ENCODE measurements at regions not wholly inside any gene's neighbourhood (a gene's known extent, or its start where the extent isn't known, plus 50 kb on each side); places are given as distances from the start of the nearest gene placed in this dataset.

GRCh38 chr2:133919285-133919684, 334.6 kb upstream of the MGAT5 start:
- H3K4me1 ChIP-seq, result no peaks in the 10 kb centered on the region
- TF ChIP-seq POLR2A (IDR thresholded peaks at IDR 0.05) (no peak), EP300 (IDR thresholded peaks at IDR 0.05) (no peak), POLR2AphosphoS5 (IDR thresholded peaks at IDR 0.05) (no peak)
- TF ChIP-seq, protein P1, sequence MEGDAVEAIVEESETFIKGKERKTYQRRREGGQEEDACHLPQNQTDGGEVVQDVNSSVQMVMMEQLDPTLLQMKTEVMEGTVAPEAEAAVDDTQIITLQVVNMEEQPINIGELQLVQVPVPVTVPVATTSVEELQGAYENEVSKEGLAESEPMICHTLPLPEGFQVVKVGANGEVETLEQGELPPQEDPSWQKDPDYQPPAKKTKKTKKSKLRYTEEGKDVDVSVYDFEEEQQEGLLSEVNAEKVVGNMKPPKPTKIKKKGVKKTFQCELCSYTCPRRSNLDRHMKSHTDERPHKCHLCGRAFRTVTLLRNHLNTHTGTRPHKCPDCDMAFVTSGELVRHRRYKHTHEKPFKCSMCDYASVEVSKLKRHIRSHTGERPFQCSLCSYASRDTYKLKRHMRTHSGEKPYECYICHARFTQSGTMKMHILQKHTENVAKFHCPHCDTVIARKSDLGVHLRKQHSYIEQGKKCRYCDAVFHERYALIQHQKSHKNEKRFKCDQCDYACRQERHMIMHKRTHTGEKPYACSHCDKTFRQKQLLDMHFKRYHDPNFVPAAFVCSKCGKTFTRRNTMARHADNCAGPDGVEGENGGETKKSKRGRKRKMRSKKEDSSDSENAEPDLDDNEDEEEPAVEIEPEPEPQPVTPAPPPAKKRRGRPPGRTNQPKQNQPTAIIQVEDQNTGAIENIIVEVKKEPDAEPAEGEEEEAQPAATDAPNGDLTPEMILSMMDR (IDR thresholded peaks at IDR 0.05), result no peak

DNA sequence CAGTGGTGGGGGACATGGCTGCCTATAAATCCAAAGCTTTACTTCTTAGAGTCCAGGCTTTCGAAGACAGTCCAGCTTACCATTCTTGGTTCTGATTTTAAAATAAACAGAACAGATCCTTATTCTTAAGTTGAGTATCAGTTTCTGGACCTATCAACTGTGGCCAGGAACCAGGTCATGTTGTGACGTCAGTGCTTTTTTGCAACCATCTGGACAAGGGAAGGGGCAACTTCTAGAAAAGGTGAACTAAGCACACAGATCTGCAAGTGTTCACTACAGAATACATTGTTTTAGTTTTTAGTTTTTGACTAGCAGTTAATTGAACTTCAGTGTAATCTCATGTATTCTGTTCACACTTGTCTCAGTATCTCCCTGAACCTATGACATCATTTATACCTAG, 326.0 kb upstream of the MGAT5 start:
- intact Hi-C loops (cut with DNase I), result no loop called here
- no peaks in the 10 kb centered on the region for H3K9me3 ChIP-seq
- no peak overlapping the region for H3K27ac ChIP-seq
- WGBS, 2 donors, result 89 to 91% methylated on average over 2 of the region's 2 CpGs
- no peak overlapping the region for H3K4me3 ChIP-seq
- H3K36me3 ChIP-seq, result no peaks in the 10 kb centered on the region
- DNase-seq, result no peak
- no peaks in the 10 kb centered on the region for H3K27me3 ChIP-seq
- no peak for TF ChIP-seq EP300 (IDR thresholded peaks at IDR 0.05)
- TF ChIP-seq, protein P1 (IDR thresholded peaks at IDR 0.05), result no peak
- TF ChIP-seq POLR2AphosphoS5 (IDR thresholded peaks at IDR 0.05), result no peak
- no peak for TF ChIP-seq POLR2A (IDR thresholded peaks at IDR 0.05)
- no peaks in the 10 kb centered on the region for H3K4me1 ChIP-seq

More at GRCh38 chr2:133919285-133919684, 334.6 kb upstream of the MGAT5 start:
- H3K4me3 ChIP-seq, result no peak overlapping the region
- intact Hi-C loops (cut with DNase I), result no loop called here
- DNase-seq, result no peak
- H3K27me3 ChIP-seq, result no peaks in the 10 kb centered on the region
- 36 to 52% methylated on average over 3 of the region's 3 CpGs for WGBS, 2 donors
- no peak overlapping the region for H3K27ac ChIP-seq
- no peaks in the 10 kb centered on the region for H3K36me3 ChIP-seq
- H3K9me3 ChIP-seq, result no peaks in the 10 kb centered on the region

- WGBS, 2 donors, result 78 to 89% methylated on average over 8 of the region's 8 CpGs
- H3K9me3 ChIP-seq, result no peaks in the 10 kb centered on the region
- no peak overlapping the region for H3K27ac ChIP-seq
- no peaks in the 10 kb centered on the region for H3K27me3 ChIP-seq
- no peaks in the 10 kb centered on the region for H3K4me1 ChIP-seq
- no peak for DNase-seq
- intact Hi-C loops (cut with DNase I), result no loop called here
- TF ChIP-seq POLR2AphosphoS5 (IDR thresholded peaks at IDR 0.05) (no peak), POLR2A (IDR thresholded peaks at IDR 0.05) (no peak), EP300 (IDR thresholded peaks at IDR 0.05) (no peak)
- TF ChIP-seq, protein P1 (IDR thresholded peaks at IDR 0.05), result no peak
- H3K36me3 ChIP-seq, result no peaks in the 10 kb centered on the region
- H3K4me3 ChIP-seq, result no peak overlapping the region
Measured at GRCh38 chr2:133936096-133936495, 317.8 kb upstream of the MGAT5 start.

- Histone ChIP-seq H3K9me3 (no peaks in the 10 kb centered on the region), H3K4me3 (no peak overlapping the region), H3K4me1 (no peaks in the 10 kb centered on the region), H3K36me3 (no peaks in the 10 kb centered on the region), H3K27me3 (no peaks in the 10 kb centered on the region), H3K27ac (no peak overlapping the region)
- no peak for DNase-seq
- no peak for TF ChIP-seq POLR2A (IDR thresholded peaks at IDR 0.05)
- TF ChIP-seq, protein P1 (IDR thresholded peaks at IDR 0.05), result no peak
- TF ChIP-seq EP300 (IDR thresholded peaks at IDR 0.05), result no peak
- no peak for TF ChIP-seq POLR2AphosphoS5 (IDR thresholded peaks at IDR 0.05)
- intact Hi-C loops (cut with DNase I), result no loop called here
- 78 to 80% methylated on average over 4 of the region's 4 CpGs for WGBS, 2 donors
Measured at GRCh38 chr2:133936601-133937000, 317.3 kb upstream of the MGAT5 start.

DNA sequence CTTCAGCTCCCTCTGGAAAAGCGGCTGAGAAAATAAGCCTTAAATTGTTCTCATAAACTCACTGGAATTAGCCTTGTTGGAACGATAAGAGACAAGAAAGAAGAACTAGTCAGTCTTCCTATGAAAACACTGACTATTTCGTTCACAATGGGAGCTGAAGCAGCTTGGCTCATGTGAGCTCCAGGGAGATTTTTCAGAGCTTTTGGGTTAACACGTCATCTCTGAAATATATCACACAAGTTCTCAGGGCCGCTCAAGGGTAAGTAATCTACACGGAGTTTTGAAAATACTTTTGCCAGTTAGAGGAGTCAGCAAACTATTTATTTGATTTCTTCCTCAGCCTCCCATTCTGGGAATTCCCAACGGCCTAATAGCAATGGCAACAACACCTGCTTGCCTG, 316.2 kb upstream of the MGAT5 start:
- DNase-seq, result no peak
- H3K9me3 ChIP-seq, result no peaks in the 10 kb centered on the region
- TF ChIP-seq EP300 (IDR thresholded peaks at IDR 0.05) (no peak), POLR2A (IDR thresholded peaks at IDR 0.05) (no peak), POLR2AphosphoS5 (IDR thresholded peaks at IDR 0.05) (no peak)
- TF ChIP-seq, protein P1 (IDR thresholded peaks at IDR 0.05), result no peak
- no peak overlapping the region for H3K4me3 ChIP-seq
- intact Hi-C loops (cut with DNase I), result no loop called here
- 72 to 74% methylated on average over 7 of the region's 7 CpGs for whole genome bisulfite sequencing, 2 donors
- no peaks in the 10 kb centered on the region for H3K36me3 ChIP-seq
- no peaks in the 10 kb centered on the region for H3K4me1 ChIP-seq
- no peaks in the 10 kb centered on the region for H3K27me3 ChIP-seq
- no peak overlapping the region for H3K27ac ChIP-seq
